Kidney (tissue), 13 donors: ENCODE measurements at regions not wholly inside any gene's neighbourhood (a gene's known extent, or its start where the extent isn't known, plus 50 kb on each side); places are given as distances from the start of the nearest gene placed in this dataset.

ENCODE experiments used
- DNase-seq, 5 donors: peaks; one replicate each; pipeline ENCODE4 v3.0.0-alpha.2; 2013 to 2020
- FAIRE-seq: peaks from 2 replicates; lab custom pipeline; 2012; peaks lifted over from hg19 to GRCh38; lab: Jason Lieb, UNC
- H3K27ac ChIP-seq, 2 donors: one replicate each; pipeline ENCODE4 v1.7.0; 2013; ENCODE audit warnings: low read depth in 2 of 2, low read length in 2 of 2, inconsistent platforms in 1 of 2
- H3K27me3 ChIP-seq: one replicate; pipeline ENCODE4 v1.7.1; 2013; ENCODE audit warnings: low read length, inconsistent platforms; ENCODE audit not compliant: control insufficient read depth, insufficient read depth
- H3K36me3 ChIP-seq, 3 donors: one replicate each; pipeline versions ENCODE4 v1.7.0 to v1.7.1; 2013; ENCODE audit warnings: low read length in 3 of 3, control low read depth in 1 of 3, inconsistent platforms in 1 of 3; ENCODE audit not compliant: insufficient read depth in 3 of 3, control insufficient read depth in 2 of 3
- H3K4me1 ChIP-seq, 3 donors: one replicate each; pipeline versions ENCODE4 v1.7.0 to v1.7.1; 2013; ENCODE audit warnings: low read length in 3 of 3, inconsistent platforms in 1 of 3, low read depth in 1 of 3; ENCODE audit not compliant: control insufficient read depth in 2 of 3, insufficient read depth in 2 of 3
- H3K4me3 ChIP-seq, 3 donors: one replicate each; pipeline versions ENCODE4 v1.7.0 to v1.8.1; 2013; ENCODE audit warnings: low read length in 3 of 3, control low read depth in 1 of 3, inconsistent platforms in 1 of 3
- H3K9ac ChIP-seq, 3 donors: one replicate each; pipeline versions ENCODE4 v1.7.0 to v1.7.1; 2013; ENCODE audit warnings: low read length in 3 of 3, control low read depth in 1 of 3, inconsistent platforms in 1 of 3
- H3K9me3 ChIP-seq, 3 donors: one replicate each; pipeline versions ENCODE4 v1.7.0 to v1.7.1; 2013; ENCODE audit warnings: low read length in 3 of 3, control low read depth in 1 of 3, inconsistent platforms in 1 of 3; ENCODE audit not compliant: control insufficient read depth in 2 of 3, insufficient read depth in 1 of 3
- CTCF ChIP-seq: IDR thresholded peaks from 3 replicates; pipeline ENCODE4 v1.5.1; 2012; ENCODE audit warnings: mild to moderate bottlenecking, moderate library complexity, borderline replicate concordance; ENCODE audit not compliant: insufficient read depth; ENCODE audit errors: extremely low read depth
- intact Hi-C: fragments of 100-400 bp; cut with DNase I; formaldehyde crosslinking; loops from one replicate; pipeline ENCODE4 v1.11.1; 2022
- donor health status: control.
- donor health status: control.
- donor health status: control.
- donor health status: control.
- donor health status: control.
- donor health status: DM: yes; HTN: yes; CAD: no.
- donor health status: Normal renal cell carcinoma (clear cell type).

GRCh38 chr14:65331652-65332051 is 80.9 kb upstream of the FUT8 start:
- H3K36me3 ChIP-seq = no peaks in the 10 kb centered on the region
- H3K27ac ChIP-seq = no peak overlapping the region
- no peaks in the 10 kb centered on the region for H3K9me3 ChIP-seq
- no peaks in the 10 kb centered on the region for H3K27me3 ChIP-seq
- H3K9ac ChIP-seq = no peak overlapping the region
- no peaks in the 10 kb centered on the region for H3K4me1 ChIP-seq
- intact Hi-C loops = no loop called here
- no peak for TF ChIP-seq CTCF
- FAIRE-seq = no peak
- no peak for DNase-seq
- H3K4me3 ChIP-seq = no peak overlapping the region

- no peaks in the 10 kb centered on the region for H3K36me3 ChIP-seq
- no peaks in the 10 kb centered on the region for H3K27me3 ChIP-seq
- TF ChIP-seq CTCF = no peak
- DNase-seq (no peak), FAIRE-seq (no peak)
- H3K9ac ChIP-seq = no peak overlapping the region
- H3K9me3 ChIP-seq = no peaks in the 10 kb centered on the region
- no peak overlapping the region for H3K27ac ChIP-seq
- no peaks in the 10 kb centered on the region for H3K4me1 ChIP-seq
- intact Hi-C loops = no loop called here
- no peak overlapping the region for H3K4me3 ChIP-seq
These were observed 80.2 kb upstream of the FUT8 start for GRCh38 chr14:65332141-65332871.

DNA sequence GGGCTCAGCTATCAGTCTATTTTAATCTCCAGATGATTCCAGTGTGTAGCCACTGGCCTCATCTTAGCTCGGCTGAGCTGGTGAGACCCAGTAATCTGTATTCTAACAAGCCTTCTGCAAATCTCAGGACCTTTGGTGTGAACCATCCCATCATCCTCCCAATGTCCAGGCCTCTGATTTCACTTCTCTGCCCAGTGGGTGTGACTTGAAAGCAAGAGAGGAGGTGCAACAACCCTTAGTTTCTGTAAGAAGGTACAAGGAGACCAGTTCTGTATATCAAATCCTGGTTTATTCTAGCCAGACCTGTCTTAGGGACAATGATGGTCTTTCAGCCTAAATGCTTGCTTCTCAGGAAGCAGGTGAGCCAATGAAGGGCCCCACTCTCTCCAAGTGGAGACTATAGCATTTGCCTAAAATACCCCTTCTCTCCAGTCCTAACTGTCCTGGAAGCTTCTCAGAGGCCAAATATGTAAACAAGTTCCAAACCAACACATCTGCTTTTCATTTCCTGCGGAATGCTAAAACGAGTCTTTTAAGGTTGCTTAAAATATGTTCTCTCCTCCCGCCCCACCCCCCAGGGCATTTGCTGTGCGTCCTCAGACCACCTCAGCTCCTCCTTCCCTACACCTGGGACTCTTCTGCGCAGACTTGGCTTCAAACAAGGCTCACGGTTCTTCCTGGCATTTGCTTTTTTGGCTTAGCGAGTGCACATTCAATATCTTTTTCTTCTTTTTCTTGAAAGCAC is 78.4 kb upstream of the FUT8 start:
- Histone ChIP-seq H3K9ac (no peak overlapping the region), H3K36me3 (no peaks in the 10 kb centered on the region), H3K4me1 (no peaks in the 10 kb centered on the region), H3K9me3 (no peaks in the 10 kb centered on the region), H3K27ac (no peak overlapping the region), H3K4me3 (no peak overlapping the region), H3K27me3 (no peaks in the 10 kb centered on the region)
- DNase-seq (peak in 1 of 5 donors; percentile 36), FAIRE-seq (no peak)
- intact Hi-C loops = no loop called here
- no peak for TF ChIP-seq CTCF
